Endodermal cell (in vitro differentiated cells): ENCODE measurements at regions not wholly inside any gene's neighbourhood (a gene's known extent, or its start where the extent isn't known, plus 50 kb on each side); places are given as distances from the start of the nearest gene placed in this dataset.
"Not testable (repeated sequence)": the region's sequence is repeated elsewhere in the genome, so short reads cannot be mapped to it uniquely, and the experiment has no call there.

Experiments used
- DNase-seq: peaks from one replicate; pipeline ENCODE4 v3.0.0-alpha.2; 2017
- H3K27ac ChIP-seq: 2 replicates; pipeline ENCODE4 v1.5.1; 2013; ENCODE audit warnings: mild to moderate bottlenecking, low read depth, low read length, moderate library complexity
- H3K27me3 ChIP-seq: 2 replicates; pipeline ENCODE4 v1.6.1; 2013; ENCODE audit warnings: mild to moderate bottlenecking, low read length, moderate library complexity; ENCODE audit not compliant: insufficient read depth, control insufficient read depth, poor library complexity, severe bottlenecking
- H3K36me3 ChIP-seq: 2 replicates; pipeline ENCODE4 v1.7.0; 2013; ENCODE audit warnings: mild to moderate bottlenecking, low read length, moderate library complexity; ENCODE audit not compliant: control insufficient read depth, insufficient read depth
- H3K4me1 ChIP-seq: one replicate; pipeline ENCODE4 v1.7.0; 2013; ENCODE audit warnings: low read length; ENCODE audit not compliant: control insufficient read depth, insufficient read depth
- H3K4me3 ChIP-seq: 2 replicates; pipeline ENCODE4 v1.5.1; 2013; ENCODE audit warnings: mild to moderate bottlenecking, low read length, moderate library complexity
- H3K9ac ChIP-seq: 2 replicates; pipeline ENCODE4 v1.6.1; 2013; ENCODE audit warnings: mild to moderate bottlenecking, low read length, moderate library complexity; ENCODE audit not compliant: poor library complexity, severe bottlenecking; ENCODE audit errors: extremely low read depth
- H3K9me3 ChIP-seq: 2 replicates; pipeline ENCODE4 v1.6.1; 2013; ENCODE audit warnings: mild to moderate bottlenecking, low read length, moderate library complexity; ENCODE audit not compliant: control insufficient read depth
- H3K27ac Mint-ChIP-seq: 2 replicates; pipeline ENCODE4 v1.8.0; 2020; ENCODE audit warnings: mixed read lengths
- H3K27me3 Mint-ChIP-seq: 2 replicates; pipeline ENCODE4 v1.8.0; 2021; ENCODE audit warnings: mild to moderate bottlenecking, mixed read lengths; ENCODE audit not compliant: insufficient read depth
- H3K36me3 Mint-ChIP-seq: 2 replicates; pipeline ENCODE4 v1.8.0; 2020; ENCODE audit warnings: low read depth, mixed read lengths
- H3K4me1 Mint-ChIP-seq: 2 replicates; pipeline ENCODE4 v1.8.0; 2020; ENCODE audit warnings: mixed read lengths
- H3K4me3 Mint-ChIP-seq: 2 replicates; pipeline ENCODE4 v1.8.0; 2020; ENCODE audit warnings: mild to moderate bottlenecking, moderate library complexity, mixed read lengths
- H3K9me3 Mint-ChIP-seq: 2 replicates; pipeline ENCODE4 v1.8.0; 2020; ENCODE audit warnings: mild to moderate bottlenecking, mixed read lengths
- WGBS, 2 experiments: methylation state at CpG; one replicate each; pipeline versions ENCODE4 v1.1.5 to v1.1.7; 2013; ENCODE audit warnings: missing lambda C conversion rate in 2 of 2, mixed read lengths in 1 of 2; ENCODE audit not compliant: insufficient coverage in 1 of 2, insufficient read length in 1 of 2; 5-methylcytosine and 5-hydroxymethylcytosine counted together

DNA sequence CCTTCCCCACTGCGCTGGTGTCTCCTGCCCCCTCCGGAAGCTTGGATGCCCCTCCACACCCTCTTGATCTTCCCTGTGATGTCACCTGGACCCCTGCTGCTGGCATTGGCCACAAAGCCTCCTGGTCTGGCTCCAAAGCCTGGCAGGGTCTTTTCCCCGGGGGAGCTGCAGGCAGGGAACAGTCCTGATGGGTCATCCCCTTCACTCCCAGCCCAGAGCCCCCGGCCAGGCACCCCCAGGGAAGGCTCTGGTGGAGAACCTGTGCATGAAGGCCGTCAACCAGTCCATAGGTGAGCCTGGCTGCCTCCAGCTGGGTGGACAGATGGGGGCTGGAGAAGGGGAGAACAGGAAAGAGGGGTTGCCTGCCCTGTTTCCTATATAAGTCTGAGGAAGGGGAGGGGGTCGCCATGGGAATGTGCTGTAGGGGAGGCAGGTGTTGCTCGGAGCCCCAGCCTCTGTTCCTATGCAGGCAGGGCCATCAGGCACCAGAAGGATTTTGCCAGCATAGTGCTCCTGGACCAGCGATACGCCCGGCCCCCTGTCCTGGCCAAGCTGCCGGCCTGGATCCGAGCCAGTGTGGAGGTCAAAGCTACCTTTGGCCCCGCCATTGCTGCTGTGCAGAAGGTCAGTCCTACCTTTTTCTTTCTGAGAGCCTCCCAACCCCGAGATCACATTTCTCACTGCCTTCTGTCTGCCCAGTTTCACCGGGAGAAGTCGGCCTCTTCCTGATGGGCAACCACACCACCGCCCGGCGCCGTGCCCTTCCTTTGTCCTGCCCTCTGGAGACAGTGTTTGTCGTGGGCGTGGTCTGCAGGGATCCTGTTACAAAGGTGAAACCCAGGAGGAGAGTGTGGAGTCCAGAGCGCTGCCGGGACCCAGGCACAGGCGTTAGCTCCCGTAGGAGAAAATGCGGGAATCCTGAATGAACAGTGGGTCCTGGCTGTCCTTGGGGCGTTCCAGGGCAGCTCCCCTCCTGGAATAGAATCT lies 104.5 kb upstream of the PZP start:
- H3K27ac ChIP-seq, DNase-seq, H3K4me1 Mint-ChIP-seq, H3K36me3 ChIP-seq, H3K9ac ChIP-seq, H3K9me3 ChIP-seq, H3K4me3 ChIP-seq, H3K4me3 Mint-ChIP-seq, H3K27ac Mint-ChIP-seq, H3K9me3 Mint-ChIP-seq, H3K4me1 ChIP-seq, H3K27me3 Mint-ChIP-seq, H3K27me3 ChIP-seq: not testable (repeated sequence)
- peaks cover 46% of the 10 kb centered on the region for H3K36me3 Mint-ChIP-seq
- WGBS, 2 experiments: 89% methylated on average over 11 of the region's 28 CpGs; no CpG with 5 or more reads in 1 of the 2 experiments

DNA sequence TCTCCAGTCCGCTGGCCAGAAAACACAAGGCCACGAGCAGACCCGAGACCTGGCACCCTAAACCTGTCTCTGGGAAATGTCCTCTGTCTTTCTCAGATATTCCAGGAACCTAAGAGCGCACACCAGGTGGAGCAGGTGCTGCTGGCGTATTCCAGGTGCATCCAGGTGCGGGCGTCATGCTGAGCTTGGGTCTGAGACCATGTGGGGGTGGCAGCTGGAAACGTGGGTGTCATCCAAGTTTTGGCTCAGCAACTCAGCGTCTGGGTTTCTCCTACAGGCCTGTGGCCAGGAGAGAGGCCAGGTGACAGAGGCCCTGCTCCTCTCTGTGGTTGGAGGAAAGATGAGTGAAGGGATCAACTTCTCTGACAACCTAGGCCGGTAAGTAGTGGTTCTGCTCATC lies 103.3 kb upstream of the PZP start:
- not testable (repeated sequence) for H3K9me3 ChIP-seq

GRCh38 chr12:9310645-9311044 lies 102.5 kb upstream of the PZP start:
- H3K36me3 Mint-ChIP-seq: peaks cover 50% of the 10 kb centered on the region
- H3K27me3 ChIP-seq, H3K27ac ChIP-seq, H3K4me3 Mint-ChIP-seq, H3K36me3 ChIP-seq, H3K4me3 ChIP-seq, H3K9me3 Mint-ChIP-seq, H3K4me1 Mint-ChIP-seq, H3K9ac ChIP-seq, H3K27me3 Mint-ChIP-seq, H3K27ac Mint-ChIP-seq, H3K4me1 ChIP-seq, DNase-seq, H3K9me3 ChIP-seq: not testable (repeated sequence)
- 94 to 95% methylated on average over 3 of the region's 7 CpGs for WGBS, 2 experiments

More for the DNA sequence above, 103.3 kb upstream of the PZP start:
- not testable (repeated sequence) for H3K9ac ChIP-seq, H3K27me3 ChIP-seq, H3K4me1 ChIP-seq, H3K27ac ChIP-seq, H3K27ac Mint-ChIP-seq, H3K36me3 ChIP-seq, DNase-seq, H3K27me3 Mint-ChIP-seq, H3K9me3 Mint-ChIP-seq, H3K4me3 Mint-ChIP-seq, H3K4me1 Mint-ChIP-seq, H3K4me3 ChIP-seq
- 93 to 96% methylated on average over 7 to 10 of the region's 10 CpGs for WGBS, 2 experiments
- H3K36me3 Mint-ChIP-seq: peaks cover 54% of the 10 kb centered on the region

- H3K27ac Mint-ChIP-seq, H3K4me1 Mint-ChIP-seq, H3K27me3 Mint-ChIP-seq, H3K27me3 ChIP-seq, H3K9ac ChIP-seq, H3K4me3 ChIP-seq, H3K9me3 Mint-ChIP-seq, H3K4me3 Mint-ChIP-seq, H3K36me3 ChIP-seq, H3K27ac ChIP-seq, H3K9me3 ChIP-seq, H3K4me1 ChIP-seq, DNase-seq: not testable (repeated sequence)
- 94 to 100% methylated on average over 3 to 8 of the region's 12 CpGs for WGBS, 2 experiments
- H3K36me3 Mint-ChIP-seq: peaks cover 55% of the 10 kb centered on the region
These were observed 101.6 kb upstream of the PZP start for GRCh38 chr12:9309749-9310148.

DNA sequence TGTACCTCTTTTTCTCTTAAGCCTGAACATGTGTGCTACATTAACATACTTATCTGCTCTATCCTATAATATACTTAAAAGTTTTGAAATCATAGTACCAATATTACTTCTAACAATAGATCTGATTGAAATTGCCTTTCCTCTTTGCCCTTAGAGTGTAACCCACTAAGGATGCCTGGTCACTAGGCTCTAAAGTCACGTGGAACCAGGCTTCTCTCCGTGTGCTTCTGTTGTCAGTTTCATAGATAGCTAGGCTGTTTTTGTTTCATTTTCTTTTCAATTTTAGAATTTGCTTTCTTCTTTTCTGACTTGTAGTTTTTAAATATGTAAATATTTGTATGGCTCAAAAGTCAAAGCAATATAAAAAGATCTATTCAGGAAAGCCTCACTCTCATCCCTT lies 100.5 kb upstream of the PZP start:
- DNase-seq, H3K4me3 Mint-ChIP-seq, H3K9me3 Mint-ChIP-seq, H3K27ac ChIP-seq, H3K27ac Mint-ChIP-seq, H3K4me3 ChIP-seq, H3K9me3 ChIP-seq, H3K27me3 Mint-ChIP-seq, H3K27me3 ChIP-seq, H3K9ac ChIP-seq, H3K4me1 ChIP-seq, H3K36me3 ChIP-seq, H3K4me1 Mint-ChIP-seq: not testable (repeated sequence)
- no CpG with 5 or more reads among the region's 2 CpGs for WGBS, 2 experiments
- H3K36me3 Mint-ChIP-seq: peaks cover 61% of the 10 kb centered on the region

GRCh38 chr12:9308163-9308562 lies 100.0 kb upstream of the PZP start:
- 94% methylated on average over 4 of the region's 10 CpGs; no CpG with 5 or more reads in 1 of the 2 experiments for WGBS, 2 experiments
- not testable (repeated sequence) for H3K27me3 Mint-ChIP-seq, H3K27ac ChIP-seq

More at GRCh38 chr12:9308163-9308562, 100.0 kb upstream of the PZP start:
- not testable (repeated sequence) for DNase-seq, H3K27ac Mint-ChIP-seq, H3K9me3 ChIP-seq, H3K4me3 Mint-ChIP-seq, H3K4me3 ChIP-seq, H3K9ac ChIP-seq, H3K27me3 ChIP-seq, H3K36me3 ChIP-seq, H3K4me1 ChIP-seq, H3K9me3 Mint-ChIP-seq, H3K4me1 Mint-ChIP-seq
- H3K36me3 Mint-ChIP-seq: peaks cover 58% of the 10 kb centered on the region
